ENCODE measurements at regions not wholly inside any gene's neighbourhood (a gene's known extent, or its start where the extent isn't known, plus 50 kb on each side); places are given as distances from the start of the nearest gene placed in this dataset.

GRCh38 chr18:67241299-67241698 lies 275.2 kb downstream of the DSEL start:
- DNase-seq (ENCODE audit: low spot score), result no peak
- FAIRE-seq, result no peak

- DNase-seq (ENCODE audit: low spot score) (no peak), FAIRE-seq (no peak)
These were observed 276.7 kb downstream of the DSEL start for GRCh38 chr18:67239826-67240225.

- FAIRE-seq, result no peak
These were observed 283.5 kb downstream of the DSEL start for GRCh38 chr18:67232991-67233390.

GRCh38 chr18:67232406-67232805 lies 284.1 kb downstream of the DSEL start:
- FAIRE-seq, result no peak
- peak; percentile 6 for DNase-seq (ENCODE audit: low spot score)

More at GRCh38 chr18:67232991-67233390, 283.5 kb downstream of the DSEL start:
- DNase-seq (ENCODE audit: low spot score), result no peak

- DNase-seq (ENCODE audit: low spot score) (no peak), FAIRE-seq (no peak)
These were observed 293.6 kb downstream of the DSEL start for GRCh38 chr18:67222887-67223286.

GRCh38 chr18:67219821-67220220 lies 296.7 kb downstream of the DSEL start:
- FAIRE-seq (no peak), DNase-seq (ENCODE audit: low spot score) (no peak)

- DNase-seq (ENCODE audit: low spot score) (no peak), FAIRE-seq (no peak)
These were observed 298.0 kb downstream of the DSEL start for GRCh38 chr18:67218556-67218955.

GRCh38 chr18:67217551-67218166 lies 298.9 kb downstream of the DSEL start:
- no peak for FAIRE-seq

GRCh38 chr18:67216846-67217245 lies 299.7 kb downstream of the DSEL start:
- DNase-seq (ENCODE audit: low spot score) (no peak), FAIRE-seq (no peak)

More at GRCh38 chr18:67217551-67218166, 298.9 kb downstream of the DSEL start:
- peak; percentile 15 for DNase-seq (ENCODE audit: low spot score)

GRCh38 chr18:67215686-67216085 lies 300.8 kb downstream of the DSEL start:
- no peak for DNase-seq (ENCODE audit: low spot score)
- FAIRE-seq, result no peak

GRCh38 chr18:67211646-67212045 lies 304.9 kb downstream of the DSEL start:
- DNase-seq (ENCODE audit: low spot score), result no peak
- no peak for FAIRE-seq

- DNase-seq (ENCODE audit: low spot score), result no peak
- no peak for FAIRE-seq
These were observed 315.9 kb downstream of the DSEL start for GRCh38 chr18:67200665-67201064.

GRCh38 chr18:67199993-67200617 lies 316.4 kb downstream of the DSEL start:
- DNase-seq (ENCODE audit: low spot score) (peak; percentile 3), FAIRE-seq (no peak)

GRCh38 chr18:67194886-67195285 lies 321.6 kb downstream of the DSEL start:
- FAIRE-seq, result no peak

GRCh38 chr18:67192535-67192934 lies 324.0 kb downstream of the DSEL start:
- FAIRE-seq, result no peak

More at GRCh38 chr18:67194886-67195285, 321.6 kb downstream of the DSEL start:
- DNase-seq (ENCODE audit: low spot score), result no peak

GRCh38 chr18:67183398-67183797 lies 333.1 kb downstream of the DSEL start:
- FAIRE-seq, result no peak
- no peak for DNase-seq (ENCODE audit: low spot score)

More at GRCh38 chr18:67192535-67192934, 324.0 kb downstream of the DSEL start:
- no peak for DNase-seq (ENCODE audit: low spot score)

- DNase-seq (ENCODE audit: low spot score), result no peak
- no peak for FAIRE-seq
These were observed 336.8 kb downstream of the DSEL start for GRCh38 chr18:67179726-67180125.

- DNase-seq (ENCODE audit: low spot score) (no peak), FAIRE-seq (no peak)
These were observed 356.9 kb downstream of the DSEL start for GRCh38 chr18:67159662-67160061.

- DNase-seq (ENCODE audit: low spot score) (no peak), FAIRE-seq (no peak)
These were observed 361.5 kb downstream of the DSEL start for GRCh38 chr18:67154979-67155378.

GRCh38 chr18:67151366-67151765 lies 365.2 kb downstream of the DSEL start:
- FAIRE-seq, result no peak
- no peak for DNase-seq (ENCODE audit: low spot score)

- FAIRE-seq (no peak), DNase-seq (ENCODE audit: low spot score) (no peak)
These were observed 370.8 kb downstream of the DSEL start for GRCh38 chr18:67145586-67146292.

GRCh38 chr18:67144329-67144728 lies 372.2 kb downstream of the DSEL start:
- DNase-seq (ENCODE audit: low spot score) (no peak), FAIRE-seq (no peak)

Data from urothelium cell line (cell line).